Thyroid gland (tissue), 4 donors: ENCODE measurements at regions not wholly inside any gene's neighbourhood (a gene's known extent, or its start where the extent isn't known, plus 50 kb on each side); places are given as distances from the start of the nearest gene placed in this dataset.
"Not testable (repeated sequence)": the region's sequence is repeated elsewhere in the genome, so short reads cannot be mapped to it uniquely, and the experiment has no call there.

Experiments used
- CTCF ChIP-seq, 6 experiments: fragments of 200-600 bp in 3 of 6; fragments of 450-650 bp in 3 of 6; sonication (generic) in 3 of 6; IDR thresholded peaks; one replicate each; pipeline ENCODE4 v1.5.1; 2016 to 2019; ENCODE audit warnings: antibody characterized with exemption in 6 of 6, mild to moderate bottlenecking in 2 of 6, inconsistent platforms in 1 of 6, moderate library complexity in 1 of 6
- POLR2A ChIP-seq, 2 donors: fragments of 450-650 bp; IDR thresholded peaks; one replicate each; pipeline ENCODE4 v1.6.1; 2017; ENCODE audit warnings: antibody characterized with exemption in 2 of 2, mild to moderate bottlenecking in 2 of 2, moderate library complexity in 1 of 2

DNA sequence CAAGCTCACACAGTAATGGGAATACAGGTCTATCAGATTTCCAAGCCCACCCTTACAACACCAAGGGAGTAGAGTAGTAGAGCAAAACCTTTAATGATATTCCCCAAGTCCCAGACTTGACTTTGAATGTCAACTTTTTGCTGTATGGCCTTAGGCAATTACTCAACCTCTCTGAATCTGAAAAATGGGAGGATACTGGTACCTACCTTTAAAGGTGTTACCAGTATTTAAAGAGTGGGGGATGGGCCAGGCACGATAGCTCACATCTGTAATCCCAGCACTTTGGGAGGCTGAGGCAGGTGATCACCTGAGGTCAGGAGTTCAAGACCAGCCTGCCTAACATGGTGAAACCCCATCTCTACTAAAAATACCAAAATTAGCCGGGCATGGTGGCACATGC is 115.2 kb upstream of the TBX5 start:
- TF ChIP-seq CTCF, POLR2A (IDR thresholded peaks at IDR 0.05): not testable (repeated sequence)
